ENCODE measurements at regions not wholly inside any gene's neighbourhood (a gene's known extent, or its start where the extent isn't known, plus 50 kb on each side); places are given as distances from the start of the nearest gene placed in this dataset.

GRCh38 chr22:48368975-48369525, 1458.6 kb downstream of the BRD1 start:
- peaks cover 17% of the 10 kb centered on the region for H3K27me3 Mint-ChIP-seq (ENCODE audit: insufficient read depth, low read depth, poor library complexity)
- peak overlapping the region; percentile 23; the same call in 2 of the 3 replicates for H3K4me3 Mint-ChIP-seq
- Histone ChIP-seq H3K27ac (ENCODE audit: low read depth) (peak overlapping the region; percentile 81; the same call in 1 of the 2 replicates), H3K4me1 (ENCODE audit: insufficient read depth) (peaks cover 11% of the 10 kb centered on the region; the same call in 1 of the 2 replicates), H3K4me3 (no peak overlapping the region), H3K79me2 (replicated peaks; ENCODE audit: insufficient read depth) (no peaks in the 10 kb centered on the region), H2AFZ (no peak overlapping the region), H3K9me2 (ENCODE audit: insufficient read depth) (no peaks in the 10 kb centered on the region), H3K36me3 (ENCODE audit: insufficient read depth) (no peaks in the 10 kb centered on the region), H4K20me1 (replicated peaks; ENCODE audit: insufficient read depth) (no peaks in the 10 kb centered on the region), H3K4me2 (0 out of 2 replicates have a peak overlapping the region, but pooled peaks have one; percentile 31), H3K27me3 (ENCODE audit: insufficient read depth) (no peaks in the 10 kb centered on the region), H3F3A (replicated peaks; ENCODE audit: low read depth) (no peaks in the 10 kb centered on the region)
- H3K9me3 Mint-ChIP-seq = peaks cover 3% of the 10 kb centered on the region; the same call in 1 of the 3 replicates
- H3K27ac Mint-ChIP-seq = peak overlapping the region; percentile 95
- H3K36me3 Mint-ChIP-seq (ENCODE audit: low read depth) = no peaks in the 10 kb centered on the region
- DNase-seq (ENCODE audit: low spot score) (no peak), ATAC-seq (peak; percentile 33)
- H3K4me1 Mint-ChIP-seq = peaks cover 43% of the 10 kb centered on the region
- TF ChIP-seq ZNF462 (CRISPR knock-in tag; IDR thresholded peaks at IDR 0.05) (peak; percentile 47; the same call in 1 of the 2 replicates), ZNF331 (CRISPR knock-in tag; IDR thresholded peaks at IDR 0.05; ENCODE audit: low read depth) (no peak)

- Mint-ChIP-seq H3K4me3 (no peak overlapping the region), H3K9me3 (peaks cover 3% of the 10 kb centered on the region; the same call in 1 of the 3 replicates), H3K36me3 (ENCODE audit: low read depth) (no peaks in the 10 kb centered on the region), H3K27me3 (ENCODE audit: insufficient read depth, low read depth, poor library complexity) (peaks cover 13% of the 10 kb centered on the region), H3K27ac (no peak overlapping the region), H3K4me1 (peaks cover 40% of the 10 kb centered on the region)
- H3K4me1 ChIP-seq (ENCODE audit: insufficient read depth) = peaks cover 11% of the 10 kb centered on the region; the same call in 1 of the 2 replicates
- H3K79me2 ChIP-seq (replicated peaks; ENCODE audit: insufficient read depth) = no peaks in the 10 kb centered on the region
- no peak overlapping the region for H2AFZ ChIP-seq
- no peak for TF ChIP-seq ZNF114 (CRISPR knock-in tag; IDR thresholded peaks at IDR 0.05)
- no peaks in the 10 kb centered on the region for H3K36me3 ChIP-seq (ENCODE audit: insufficient read depth)
- H3K9me2 ChIP-seq (ENCODE audit: insufficient read depth) = no peaks in the 10 kb centered on the region
- H3K27ac ChIP-seq (ENCODE audit: low read depth) = no peak overlapping the region
- no peak for ATAC-seq
- H4K20me1 ChIP-seq (replicated peaks; ENCODE audit: insufficient read depth) = no peaks in the 10 kb centered on the region
- H3K4me3 ChIP-seq = no peak overlapping the region
- H3K27me3 ChIP-seq (ENCODE audit: insufficient read depth) = no peaks in the 10 kb centered on the region
- no peaks in the 10 kb centered on the region for H3F3A ChIP-seq (replicated peaks; ENCODE audit: low read depth)
- H3K4me2 ChIP-seq = no peak overlapping the region
- DNase-seq (ENCODE audit: low spot score) = no peak
Measured at GRCh38 chr22:48367731-48368130, 1459.9 kb downstream of the BRD1 start.

Data from GM23338 (cell line).